T-helper 17 cell (primary cell): ENCODE measurements at regions not wholly inside any gene's neighbourhood (a gene's known extent, or its start where the extent isn't known, plus 50 kb on each side); places are given as distances from the start of the nearest gene placed in this dataset.
"Not testable (repeated sequence)": the region's sequence is repeated elsewhere in the genome, so short reads cannot be mapped to it uniquely, and the experiment has no call there.

Experiments
- ATAC-seq: fragments of 150-1000 bp; cut with Tn5 transposase; 2 replicates; pipeline ENCODE4 v1.10.0; 2021; ENCODE audit warnings: mild to moderate bottlenecking, moderate library complexity
- DNase-seq, 3 donors: peaks; one replicate each; pipeline versions ENCODE4 v3.0.0 to v3.0.0-alpha.2; 2020 to 2021
- H3K9me3 ChIP-seq: one replicate; pipeline ENCODE4 v1.7.0; 2013; ENCODE audit warnings: low read length, mild to moderate bottlenecking; ENCODE audit not compliant: control insufficient read depth, poor library complexity, severe bottlenecking
- H3K27ac Mint-ChIP-seq: one replicate; pipeline ENCODE4 v1.8.0; 2022; ENCODE audit warnings: mild to moderate bottlenecking, moderate library complexity, mixed read lengths
- H3K27me3 Mint-ChIP-seq: one replicate; pipeline ENCODE4 v1.8.0; 2022; ENCODE audit warnings: mixed read lengths
- H3K36me3 Mint-ChIP-seq: one replicate; pipeline ENCODE4 v1.8.0; 2022; ENCODE audit warnings: low read depth, mixed read lengths
- H3K4me1 Mint-ChIP-seq: one replicate; pipeline ENCODE4 v1.8.0; 2022; ENCODE audit warnings: mild to moderate bottlenecking, mixed read lengths
- H3K4me3 Mint-ChIP-seq: one replicate; pipeline ENCODE4 v1.8.0; 2022; ENCODE audit warnings: mild to moderate bottlenecking, moderate library complexity, mixed read lengths

GRCh38 chr13:25004489-25004888 is 91.4 kb upstream of the PABPC3 start:
- not testable (repeated sequence) for DNase-seq, H3K36me3 Mint-ChIP-seq, H3K4me3 Mint-ChIP-seq, H3K4me1 Mint-ChIP-seq, H3K9me3 ChIP-seq, H3K27ac Mint-ChIP-seq, ATAC-seq
- peaks cover 72% of the 10 kb centered on the region for H3K27me3 Mint-ChIP-seq

- H3K9me3 ChIP-seq, H3K4me1 Mint-ChIP-seq, H3K36me3 Mint-ChIP-seq, DNase-seq, H3K27ac Mint-ChIP-seq, H3K4me3 Mint-ChIP-seq: not testable (repeated sequence)
- H3K27me3 Mint-ChIP-seq, result peaks cover 72% of the 10 kb centered on the region
- ATAC-seq, result peak; percentile 75
These were observed 90.9 kb upstream of the PABPC3 start for GRCh38 chr13:25005050-25005497.

- not testable (repeated sequence) for H3K36me3 Mint-ChIP-seq, DNase-seq, H3K4me3 Mint-ChIP-seq, H3K4me1 Mint-ChIP-seq, H3K27ac Mint-ChIP-seq, ATAC-seq, H3K9me3 ChIP-seq
- peaks cover 70% of the 10 kb centered on the region for H3K27me3 Mint-ChIP-seq
These were observed 88.5 kb upstream of the PABPC3 start for GRCh38 chr13:25007389-25007788.

GRCh38 chr13:25014398-25014973 is 81.5 kb upstream of the PABPC3 start:
- H3K27me3 Mint-ChIP-seq, result peaks cover 63% of the 10 kb centered on the region
- ATAC-seq, H3K4me1 Mint-ChIP-seq, H3K36me3 Mint-ChIP-seq, H3K9me3 ChIP-seq, H3K27ac Mint-ChIP-seq, H3K4me3 Mint-ChIP-seq, DNase-seq: not testable (repeated sequence)

GRCh38 chr13:25017176-25017575 is 78.8 kb upstream of the PABPC3 start:
- H3K9me3 ChIP-seq, H3K4me1 Mint-ChIP-seq, ATAC-seq, H3K27ac Mint-ChIP-seq, DNase-seq, H3K36me3 Mint-ChIP-seq: not testable (repeated sequence)
- Mint-ChIP-seq H3K4me3 (peak overlapping the region; percentile 57), H3K27me3 (peaks cover 65% of the 10 kb centered on the region)

GRCh38 chr13:25017808-25018728 is 77.9 kb upstream of the PABPC3 start:
- ATAC-seq, H3K4me1 Mint-ChIP-seq, H3K36me3 Mint-ChIP-seq, DNase-seq, H3K9me3 ChIP-seq, H3K27ac Mint-ChIP-seq: not testable (repeated sequence)
- H3K27me3 Mint-ChIP-seq, result peaks cover 63% of the 10 kb centered on the region
- peak overlapping the region; percentile 73 for H3K4me3 Mint-ChIP-seq

GRCh38 chr13:25018729-25019115 is 77.2 kb upstream of the PABPC3 start:
- Mint-ChIP-seq H3K4me3 (no peak overlapping the region), H3K27me3 (peaks cover 58% of the 10 kb centered on the region), H3K4me1 (peaks cover 6% of the 10 kb centered on the region), H3K27ac (no peak overlapping the region), H3K36me3 (peaks cover 4% of the 10 kb centered on the region)
- no peaks in the 10 kb centered on the region for H3K9me3 ChIP-seq
- no peak for DNase-seq
- ATAC-seq, result no peak

- H3K27me3 Mint-ChIP-seq, result peaks cover 64% of the 10 kb centered on the region
- not testable (repeated sequence) for DNase-seq, ATAC-seq, H3K4me1 Mint-ChIP-seq, H3K4me3 Mint-ChIP-seq, H3K27ac Mint-ChIP-seq, H3K9me3 ChIP-seq, H3K36me3 Mint-ChIP-seq
These were observed 76.2 kb upstream of the PABPC3 start for GRCh38 chr13:25019741-25020140.

GRCh38 chr13:25024175-25024574 is 71.8 kb upstream of the PABPC3 start:
- H3K4me3 Mint-ChIP-seq, result no peak overlapping the region
- H3K4me1 Mint-ChIP-seq, result no peaks in the 10 kb centered on the region
- peaks cover 2% of the 10 kb centered on the region for H3K36me3 Mint-ChIP-seq
- ATAC-seq, result no peak
- no peak overlapping the region for H3K27ac Mint-ChIP-seq
- no peaks in the 10 kb centered on the region for H3K9me3 ChIP-seq
- peaks cover 65% of the 10 kb centered on the region for H3K27me3 Mint-ChIP-seq
- DNase-seq, result no peak

GRCh38 chr13:25032160-25032559 is 63.8 kb upstream of the PABPC3 start:
- no peak overlapping the region for H3K27ac Mint-ChIP-seq
- H3K4me1 Mint-ChIP-seq, result peaks cover 1% of the 10 kb centered on the region
- H3K27me3 Mint-ChIP-seq, result peaks cover 63% of the 10 kb centered on the region
- H3K4me3 Mint-ChIP-seq, result no peak overlapping the region
- DNase-seq, result no peak
- H3K36me3 Mint-ChIP-seq, result peaks cover 2% of the 10 kb centered on the region
- H3K9me3 ChIP-seq, result no peaks in the 10 kb centered on the region
- ATAC-seq, result no peak

GRCh38 chr13:25034173-25034572 is 61.8 kb upstream of the PABPC3 start:
- DNase-seq, result no peak
- no peak for ATAC-seq
- Mint-ChIP-seq H3K36me3 (peaks cover 5% of the 10 kb centered on the region), H3K27me3 (peaks cover 74% of the 10 kb centered on the region), H3K4me1 (peaks cover 3% of the 10 kb centered on the region), H3K27ac (no peak overlapping the region), H3K4me3 (no peak overlapping the region)
- H3K9me3 ChIP-seq, result no peaks in the 10 kb centered on the region

- peaks cover 3% of the 10 kb centered on the region for H3K4me1 Mint-ChIP-seq
- peak; percentile 79 for ATAC-seq
- no peak overlapping the region for H3K27ac Mint-ChIP-seq
- DNase-seq, result peak in 1 of 3 donors; percentile 11
- H3K27me3 Mint-ChIP-seq, result peaks cover 71% of the 10 kb centered on the region
- H3K9me3 ChIP-seq, result no peaks in the 10 kb centered on the region
- H3K36me3 Mint-ChIP-seq, result peaks cover 5% of the 10 kb centered on the region
- H3K4me3 Mint-ChIP-seq, result no peak overlapping the region
These were observed 58.7 kb upstream of the PABPC3 start for GRCh38 chr13:25037057-25037813.

- ATAC-seq (no peak), DNase-seq (no peak)
- no peak overlapping the region for H3K27ac Mint-ChIP-seq
- no peaks in the 10 kb centered on the region for H3K9me3 ChIP-seq
- H3K36me3 Mint-ChIP-seq, result peaks cover 2% of the 10 kb centered on the region
- H3K4me1 Mint-ChIP-seq, result peaks cover 6% of the 10 kb centered on the region
- peaks cover 79% of the 10 kb centered on the region for H3K27me3 Mint-ChIP-seq
- no peak overlapping the region for H3K4me3 Mint-ChIP-seq
These were observed 53.6 kb upstream of the PABPC3 start for GRCh38 chr13:25042151-25042865.
